ENCODE measurements at regions not wholly inside any gene's neighbourhood (a gene's known extent, or its start where the extent isn't known, plus 50 kb on each side); places are given as distances from the start of the nearest gene placed in this dataset.

- no peak for TF ChIP-seq CTCF (IDR thresholded peaks at IDR 0.05; ENCODE audit: low read length)
- no peak for TF ChIP-seq EZH2 (IDR thresholded peaks at IDR 0.05; ENCODE audit: borderline replicate concordance, low read length)
Observed at GRCh38 chr6:148090326-148090725, 252.3 kb upstream of the SASH1 start.

Measured in OCI-LY1 (cell line).